D721Med (cell line): ENCODE measurements at regions not wholly inside any gene's neighbourhood (a gene's known extent, or its start where the extent isn't known, plus 50 kb on each side); places are given as distances from the start of the nearest gene placed in this dataset.

Source experiments
- DNase-seq: peaks from one replicate; pipeline ENCODE4 v3.0.0; 2011; ENCODE audit warnings: low spot score; ENCODE audit not compliant: insufficient read length
- FAIRE-seq: peaks from 2 replicates; lab custom pipeline; 2011; peaks lifted over from hg19 to GRCh38; lab: Jason Lieb, UNC
- CTCF ChIP-seq: IDR thresholded peaks from 2 replicates; pipeline ENCODE4 v1.5.1; 2012; ENCODE audit warnings: mild to moderate bottlenecking, control low read depth; ENCODE audit not compliant: insufficient read depth; ENCODE audit errors: missing control alignments

- FAIRE-seq (no peak), DNase-seq (no peak)
- no peak for TF ChIP-seq CTCF
These were observed 199.5 kb upstream of the CNR1 start for GRCh38 chr6:88365656-88366055.

- DNase-seq (no peak), FAIRE-seq (no peak)
- no peak for TF ChIP-seq CTCF
These were observed 199.1 kb upstream of the CNR1 start for GRCh38 chr6:88365230-88365629.

GRCh38 chr6:88361754-88362153, 195.6 kb upstream of the CNR1 start:
- DNase-seq (no peak), FAIRE-seq (no peak)
- no peak for TF ChIP-seq CTCF

GRCh38 chr6:88361298-88361697, 195.2 kb upstream of the CNR1 start:
- DNase-seq, result no peak
- no peak for FAIRE-seq
- TF ChIP-seq CTCF, result no peak

- TF ChIP-seq CTCF, result no peak
- DNase-seq (no peak), FAIRE-seq (no peak)
These were observed 194.2 kb upstream of the CNR1 start for GRCh38 chr6:88360203-88360797.

- no peak for DNase-seq
- FAIRE-seq, result no peak
- peak; percentile 5 for TF ChIP-seq CTCF
These were observed 193.5 kb upstream of the CNR1 start for GRCh38 chr6:88359530-88360202.

GRCh38 chr6:88358846-88359245, 192.7 kb upstream of the CNR1 start:
- no peak for TF ChIP-seq CTCF
- DNase-seq (no peak), FAIRE-seq (no peak)
